Smooth muscle cell (in vitro differentiated cells): ENCODE measurements at regions not wholly inside any gene's neighbourhood (a gene's known extent, or its start where the extent isn't known, plus 50 kb on each side); places are given as distances from the start of the nearest gene placed in this dataset.

ENCODE experiments used
- DNase-seq: peaks from one replicate; lab custom pipeline; 2025; ENCODE audit not compliant: unreplicated experiment; lab: John Stamatoyannopoulos, UW
- H2AFZ ChIP-seq: fragments of 200-600 bp; sonication (generic); 2 replicates; pipeline ENCODE4 v1.6.0; 2016; ENCODE audit warnings: antibody characterized with exemption, low read depth, mild to moderate bottlenecking
- H3F3A ChIP-seq: fragments of 200-600 bp; sonication (generic); 2 replicates; pipeline ENCODE4 v1.6.0; 2017; ENCODE audit warnings: antibody characterized with exemption, low read depth
- H3K27ac ChIP-seq: fragments of 200-600 bp; sonication (generic); 2 replicates; pipeline ENCODE4 v1.5.1; 2016; ENCODE audit warnings: low read depth, mild to moderate bottlenecking
- H3K27me3 ChIP-seq: fragments of 200-600 bp; sonication (generic); 2 replicates; pipeline ENCODE4 v1.6.1; 2016; ENCODE audit warnings: low read depth, mild to moderate bottlenecking
- H3K36me3 ChIP-seq: fragments of 200-600 bp; sonication (generic); 2 replicates; pipeline ENCODE4 v1.5.1; 2016; ENCODE audit warnings: low read depth
- H3K4me1 ChIP-seq: fragments of 200-600 bp; sonication (generic); 2 replicates; pipeline ENCODE4 v1.5.1; 2016; ENCODE audit warnings: low read depth
- H3K4me2 ChIP-seq: fragments of 200-600 bp; sonication (generic); 2 replicates; pipeline ENCODE4 v1.6.0; 2016; ENCODE audit warnings: mild to moderate bottlenecking
- H3K4me3 ChIP-seq: fragments of 200-600 bp; sonication (generic); 2 replicates; pipeline ENCODE4 v1.5.1; 2016; ENCODE audit warnings: mild to moderate bottlenecking
- H3K79me2 ChIP-seq: fragments of 200-600 bp; sonication (generic); 2 replicates; pipeline ENCODE4 v1.6.0; 2016; ENCODE audit warnings: low read depth, mild to moderate bottlenecking
- H3K9ac ChIP-seq: fragments of 200-600 bp; sonication (generic); 2 replicates; pipeline ENCODE4 v1.6.0; 2016; ENCODE audit warnings: low read depth
- H3K9me3 ChIP-seq: fragments of 200-600 bp; sonication (generic); replicated peaks from 2 replicates; pipeline ENCODE4 v1.5.1; 2016; ENCODE audit warnings: low read depth
- H4K20me1 ChIP-seq: fragments of 200-600 bp; sonication (generic); 2 replicates; pipeline ENCODE4 v1.6.0; 2016; ENCODE audit warnings: low read depth
- WGBS: methylation state at CpG from one replicate; pipeline ENCODE4 v1.1.7; 2016; ENCODE audit warnings: low lambda C conversion rate; 5-methylcytosine and 5-hydroxymethylcytosine counted together
- TF ChIP-seq, protein P1 (sequence below): fragments of 200-600 bp; sonication (generic); IDR thresholded peaks from 2 replicates; pipeline ENCODE4 v1.5.1; 2017; ENCODE audit warnings: borderline replicate concordance, mild to moderate bottlenecking, antibody characterized with exemption; ENCODE audit not compliant: insufficient read depth, poor library complexity, severe bottlenecking

DNA sequence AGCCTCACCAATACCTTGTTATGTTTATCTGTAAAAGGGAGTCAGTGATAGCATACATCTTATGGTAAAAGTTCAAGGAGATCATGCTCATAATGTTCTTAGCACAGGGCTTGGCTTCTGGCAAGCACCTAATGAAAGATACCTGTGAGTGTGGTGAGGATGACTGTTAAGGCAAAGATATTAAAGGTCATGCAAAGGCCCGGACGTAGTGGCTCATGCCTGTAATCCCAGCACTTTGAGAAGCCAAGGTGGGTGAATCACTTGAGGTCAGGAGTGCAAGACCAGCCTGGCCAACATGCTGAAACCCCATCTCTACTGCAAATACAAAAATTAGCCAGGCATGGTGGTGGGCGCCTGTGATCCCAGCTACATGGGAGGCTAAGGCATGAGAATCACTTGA, 425.9 kb upstream of the TBX3 start:
- TF ChIP-seq, protein P1, sequence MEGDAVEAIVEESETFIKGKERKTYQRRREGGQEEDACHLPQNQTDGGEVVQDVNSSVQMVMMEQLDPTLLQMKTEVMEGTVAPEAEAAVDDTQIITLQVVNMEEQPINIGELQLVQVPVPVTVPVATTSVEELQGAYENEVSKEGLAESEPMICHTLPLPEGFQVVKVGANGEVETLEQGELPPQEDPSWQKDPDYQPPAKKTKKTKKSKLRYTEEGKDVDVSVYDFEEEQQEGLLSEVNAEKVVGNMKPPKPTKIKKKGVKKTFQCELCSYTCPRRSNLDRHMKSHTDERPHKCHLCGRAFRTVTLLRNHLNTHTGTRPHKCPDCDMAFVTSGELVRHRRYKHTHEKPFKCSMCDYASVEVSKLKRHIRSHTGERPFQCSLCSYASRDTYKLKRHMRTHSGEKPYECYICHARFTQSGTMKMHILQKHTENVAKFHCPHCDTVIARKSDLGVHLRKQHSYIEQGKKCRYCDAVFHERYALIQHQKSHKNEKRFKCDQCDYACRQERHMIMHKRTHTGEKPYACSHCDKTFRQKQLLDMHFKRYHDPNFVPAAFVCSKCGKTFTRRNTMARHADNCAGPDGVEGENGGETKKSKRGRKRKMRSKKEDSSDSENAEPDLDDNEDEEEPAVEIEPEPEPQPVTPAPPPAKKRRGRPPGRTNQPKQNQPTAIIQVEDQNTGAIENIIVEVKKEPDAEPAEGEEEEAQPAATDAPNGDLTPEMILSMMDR: no peak
- WGBS: 85% methylated on average over 3 of the region's 3 CpGs
- no peak overlapping the region for H3K27ac ChIP-seq
- H3K4me3 ChIP-seq: no peak overlapping the region
- H3K4me1 ChIP-seq: no peaks in the 10 kb centered on the region
- H3F3A ChIP-seq: no peaks in the 10 kb centered on the region
- H4K20me1 ChIP-seq: no peaks in the 10 kb centered on the region
- DNase-seq: no peak
- no peak overlapping the region for H3K9ac ChIP-seq
- no peaks in the 10 kb centered on the region for H3K9me3 ChIP-seq
- no peak overlapping the region for H3K4me2 ChIP-seq
- no peaks in the 10 kb centered on the region for H3K27me3 ChIP-seq
- H3K36me3 ChIP-seq: no peaks in the 10 kb centered on the region
- no peaks in the 10 kb centered on the region for H3K79me2 ChIP-seq
- H2AFZ ChIP-seq: no peak overlapping the region

DNA sequence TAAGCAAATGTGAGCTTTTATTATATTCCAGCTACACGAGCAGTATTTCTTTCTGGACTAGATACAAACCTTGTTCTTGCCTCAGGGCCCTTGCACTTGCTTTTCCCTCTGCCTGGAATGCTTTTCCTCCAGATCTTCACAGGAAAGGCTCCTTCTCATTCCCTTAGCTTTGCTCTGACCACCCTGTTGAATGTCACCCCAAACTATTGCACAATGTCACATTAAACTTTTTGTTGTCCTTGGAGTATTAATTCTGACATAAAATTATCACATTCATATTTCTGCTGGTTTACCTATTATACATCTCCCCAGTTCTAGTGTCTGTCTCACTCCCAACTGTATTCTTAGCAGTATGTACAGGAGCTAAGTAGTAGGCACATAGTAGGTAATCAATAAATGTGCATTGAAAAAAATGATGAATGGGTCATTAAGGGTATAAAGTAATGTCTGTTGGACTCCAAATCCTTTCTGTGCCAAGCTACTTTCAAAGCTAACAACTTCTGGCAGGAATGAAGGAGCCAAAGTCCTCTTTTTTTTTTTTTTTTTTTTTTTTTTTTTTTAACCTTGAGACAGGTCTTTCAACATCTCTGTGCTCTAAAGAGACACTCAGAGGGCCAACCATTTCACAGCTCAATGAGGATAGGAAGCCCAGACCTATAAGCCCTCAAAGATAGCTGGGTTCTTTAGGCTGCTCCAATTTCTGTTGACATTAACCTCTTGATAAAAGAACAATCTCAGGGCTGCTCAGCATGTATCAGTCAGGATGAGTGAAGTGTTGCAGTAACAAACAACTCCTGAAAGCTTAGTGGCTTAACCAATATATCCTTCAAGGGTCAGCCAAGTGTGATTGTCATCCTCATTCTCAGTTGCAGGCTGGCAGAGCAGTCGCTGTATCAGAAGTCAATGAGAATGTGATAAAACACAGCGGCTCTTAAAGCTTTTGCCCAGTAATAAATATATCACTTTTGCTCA, 424.4 kb upstream of the TBX3 start:
- no peak for DNase-seq
- Histone ChIP-seq H2AFZ (no peak overlapping the region), H3K4me3 (no peak overlapping the region), H3K36me3 (no peaks in the 10 kb centered on the region), H3K9me3 (no peaks in the 10 kb centered on the region), H3K27ac (no peak overlapping the region), H3F3A (no peaks in the 10 kb centered on the region), H3K4me1 (no peaks in the 10 kb centered on the region), H3K9ac (no peak overlapping the region), H3K79me2 (no peaks in the 10 kb centered on the region), H3K4me2 (no peak overlapping the region), H3K27me3 (no peaks in the 10 kb centered on the region), H4K20me1 (no peaks in the 10 kb centered on the region)
- 93% methylated on average over 3 of the region's 3 CpGs for WGBS
- TF ChIP-seq, protein P1: no peak

DNA sequence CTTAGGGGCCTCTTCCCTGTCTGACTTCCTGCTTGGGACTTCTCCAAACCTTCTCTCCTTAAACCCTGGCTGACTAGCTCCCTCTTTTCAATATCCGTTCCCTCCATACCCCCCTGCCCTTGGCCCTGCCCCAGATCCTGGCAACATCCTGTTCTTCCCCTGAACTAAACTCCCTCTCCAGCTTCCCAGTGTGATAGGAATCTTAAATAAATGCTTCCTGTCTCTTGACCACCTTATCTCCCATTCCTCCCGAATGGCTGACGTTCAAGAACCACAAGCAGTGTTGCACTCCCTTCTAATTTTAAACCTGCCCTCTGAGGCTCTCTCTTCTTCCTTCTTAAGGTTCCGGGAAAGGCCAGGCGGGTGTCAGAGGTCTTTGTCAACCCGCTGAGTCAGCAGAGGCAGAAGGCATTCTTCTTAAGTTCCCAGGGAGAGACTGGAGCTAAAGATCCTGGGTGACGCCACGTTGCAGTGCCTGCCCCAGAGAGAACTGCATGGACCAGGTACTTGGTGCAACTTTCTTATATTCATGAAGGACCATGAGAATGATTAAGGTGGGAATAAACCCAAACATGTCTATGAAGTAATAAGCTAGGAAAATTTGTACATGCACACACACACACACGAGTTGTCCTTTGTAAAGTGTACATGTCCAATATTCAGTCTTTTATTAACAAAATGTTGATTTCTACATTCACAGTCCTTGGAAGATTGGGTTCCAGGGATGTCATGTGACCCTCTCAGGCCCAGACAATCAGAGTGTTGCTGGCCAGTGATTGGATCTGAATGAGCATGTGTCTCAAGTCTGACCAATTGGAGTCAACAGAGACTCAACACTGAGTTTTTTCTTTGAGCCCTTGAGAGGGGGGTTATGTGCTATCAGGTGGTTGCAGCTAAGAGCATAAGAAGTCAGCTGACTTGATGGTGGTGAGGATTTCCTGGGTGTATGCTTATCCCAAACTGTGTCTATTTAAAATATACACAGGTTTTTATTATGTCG, 420.2 kb upstream of the TBX3 start:
- 39% methylated on average over 10 of the region's 10 CpGs for whole genome bisulfite sequencing

More for the DNA sequence above, 420.2 kb upstream of the TBX3 start:
- no peaks in the 10 kb centered on the region for H3K9me3 ChIP-seq
- no peak overlapping the region for H3K27ac ChIP-seq
- H3K36me3 ChIP-seq: no peaks in the 10 kb centered on the region
- no peak for DNase-seq
- H3K79me2 ChIP-seq: no peaks in the 10 kb centered on the region
- no peaks in the 10 kb centered on the region for H3K4me1 ChIP-seq
- no peak overlapping the region for H3K4me3 ChIP-seq
- TF ChIP-seq, protein P1: no peak
- no peaks in the 10 kb centered on the region for H4K20me1 ChIP-seq
- H3K27me3 ChIP-seq: no peaks in the 10 kb centered on the region
- H2AFZ ChIP-seq: peak overlapping the region; percentile 59
- no peak overlapping the region for H3K9ac ChIP-seq
- H3K4me2 ChIP-seq: peak overlapping the region; percentile 30
- no peaks in the 10 kb centered on the region for H3F3A ChIP-seq
